ENCODE measurements at regions not wholly inside any gene's neighbourhood (a gene's known extent, or its start where the extent isn't known, plus 50 kb on each side); places are given as distances from the start of the nearest gene placed in this dataset.

DNA sequence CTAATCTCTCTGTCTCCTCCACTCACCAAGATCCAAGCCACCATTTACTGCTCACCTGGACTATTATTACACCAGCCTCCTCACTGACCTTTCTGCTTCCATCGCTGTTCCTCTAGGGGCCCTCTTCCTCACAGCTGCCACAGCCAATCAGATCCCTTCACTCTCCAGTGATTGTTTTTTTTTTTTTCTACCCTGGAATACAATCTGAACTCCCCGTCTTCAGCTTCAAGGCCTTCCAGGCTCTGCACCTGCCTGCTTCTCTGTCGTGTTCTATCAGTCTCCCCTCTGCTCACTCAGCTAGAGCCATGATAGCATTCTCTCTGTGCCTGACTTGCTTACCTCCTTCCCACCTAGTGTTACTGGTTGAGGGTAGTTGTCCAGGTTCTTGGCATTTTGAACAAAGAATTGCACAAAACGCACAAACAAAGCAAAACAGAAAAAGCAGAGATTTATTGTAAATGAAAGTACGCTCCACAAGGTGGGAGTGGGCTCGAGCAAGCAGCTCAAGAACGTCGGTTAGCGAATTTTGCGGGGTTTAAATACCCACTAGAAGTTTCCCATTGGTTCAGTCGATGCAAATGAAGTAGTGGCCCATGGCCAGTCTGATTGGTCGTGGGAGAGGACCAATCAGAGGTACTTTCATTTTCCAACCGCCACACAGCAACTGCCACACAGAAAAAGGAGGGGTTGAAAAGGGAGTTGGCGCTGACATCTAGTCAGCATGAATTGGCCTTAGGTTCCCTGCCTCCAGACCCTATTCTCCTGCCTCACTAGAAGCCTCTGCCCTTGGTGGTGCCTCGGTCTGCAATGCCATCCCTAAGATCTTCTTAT lies 188.9 kb downstream of the TLE3 start:
- peaks cover 4% of the 10 kb centered on the region for H3K9me3 Mint-ChIP-seq
- no peaks in the 10 kb centered on the region for H3K36me3 Mint-ChIP-seq (ENCODE audit: low read depth)

DNA sequence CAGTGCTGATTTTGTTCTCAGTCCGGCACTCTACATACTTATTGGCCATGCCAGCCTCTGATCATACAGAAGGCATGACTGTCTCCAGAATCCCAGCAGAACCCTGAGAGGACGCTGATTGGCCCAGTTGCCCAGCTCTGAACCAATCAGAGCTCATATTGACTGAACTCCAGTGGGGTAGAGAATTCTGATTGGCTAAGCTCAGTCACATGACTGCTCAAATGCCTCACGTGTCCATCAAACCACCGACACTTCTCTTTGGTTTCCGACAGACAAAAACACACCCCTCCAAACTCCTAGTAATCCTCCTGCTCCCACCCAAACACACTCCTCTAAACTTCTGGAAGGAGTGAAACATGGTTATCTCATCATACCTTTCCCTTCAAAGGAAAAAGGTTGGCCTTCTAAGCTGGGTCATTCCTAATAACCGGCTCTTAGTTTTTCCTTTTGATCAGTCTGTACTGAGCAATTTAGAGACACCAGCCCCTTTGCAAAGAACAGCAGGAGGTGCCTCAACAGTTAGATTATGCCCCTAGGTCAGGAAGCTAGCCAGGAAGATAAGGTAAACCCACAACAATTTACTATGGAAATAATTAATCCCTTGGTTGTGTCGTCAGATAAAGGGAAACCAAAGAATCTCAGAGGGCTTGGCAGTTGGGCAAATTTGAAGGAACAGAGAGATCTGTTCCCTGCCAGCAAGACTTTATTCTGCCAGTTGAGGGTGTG lies 187.8 kb downstream of the TLE3 start:
- H3K9me3 Mint-ChIP-seq, result peaks cover 4% of the 10 kb centered on the region
- no peak overlapping the region for H3K4me3 Mint-ChIP-seq
- intact Hi-C loops (cut with micrococcal nuclease), result no loop called here
- H3K4me1 Mint-ChIP-seq, result no peaks in the 10 kb centered on the region
- DNase-seq, result no peak
- no peaks in the 10 kb centered on the region for H3K36me3 Mint-ChIP-seq (ENCODE audit: low read depth)
- H3K27me3 Mint-ChIP-seq, result peaks cover 4% of the 10 kb centered on the region
- no peak overlapping the region for H3K27ac Mint-ChIP-seq

More for the DNA sequence above, 188.9 kb downstream of the TLE3 start:
- Mint-ChIP-seq H3K4me1 (no peaks in the 10 kb centered on the region), H3K27ac (no peak overlapping the region), H3K27me3 (peaks cover 4% of the 10 kb centered on the region), H3K4me3 (no peak overlapping the region)
- intact Hi-C loops (cut with micrococcal nuclease), result no loop called here
- DNase-seq, result no peak

DNA sequence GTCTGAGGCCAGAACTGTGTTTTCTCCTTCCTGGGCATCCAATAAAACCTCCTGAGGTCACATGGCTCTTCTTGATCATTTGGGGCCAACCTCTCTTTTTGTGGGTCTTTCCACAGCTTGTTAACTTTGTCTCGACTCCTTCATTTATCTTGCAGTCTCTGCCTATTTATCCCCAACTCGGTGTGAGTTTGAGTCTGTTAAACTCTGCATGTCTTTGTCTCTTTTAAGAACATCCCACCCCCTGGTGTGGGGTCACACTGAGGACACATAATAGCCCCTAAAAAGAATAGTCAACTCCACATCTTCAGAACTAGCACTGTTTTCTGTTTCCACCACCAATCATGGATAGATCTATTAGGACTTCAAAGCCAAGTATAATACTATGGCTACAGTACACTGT lies 187.2 kb downstream of the TLE3 start:
- H3K4me3 Mint-ChIP-seq, result no peak overlapping the region
- H3K36me3 Mint-ChIP-seq (ENCODE audit: low read depth), result no peaks in the 10 kb centered on the region
- no peak for DNase-seq
- no peak overlapping the region for H3K27ac Mint-ChIP-seq
- no peaks in the 10 kb centered on the region for H3K4me1 Mint-ChIP-seq
- H3K9me3 Mint-ChIP-seq, result peaks cover 4% of the 10 kb centered on the region
- peaks cover 4% of the 10 kb centered on the region for H3K27me3 Mint-ChIP-seq
- intact Hi-C loops (cut with micrococcal nuclease), result no loop called here

DNA sequence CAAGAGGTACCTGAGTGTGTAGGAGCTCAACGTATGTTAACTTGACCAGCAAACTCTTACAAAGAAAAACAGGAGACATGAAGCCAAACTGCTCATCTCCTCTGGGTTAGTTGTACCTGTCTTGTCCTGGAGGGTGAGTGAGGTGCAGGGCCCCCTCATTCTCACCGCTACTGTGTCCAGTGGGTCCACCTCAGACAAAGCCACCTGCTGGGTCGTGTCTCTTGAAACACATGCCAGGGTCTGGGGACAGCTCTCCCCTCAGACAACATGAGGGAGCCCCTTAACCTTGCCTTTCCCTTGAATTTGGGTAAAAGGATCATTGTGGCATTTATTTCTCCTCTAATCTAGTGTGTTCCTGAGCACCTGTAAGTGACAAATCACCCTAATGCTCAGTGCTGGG lies 185.6 kb downstream of the TLE3 start:
- peaks cover 4% of the 10 kb centered on the region for H3K9me3 Mint-ChIP-seq
- no peaks in the 10 kb centered on the region for H3K36me3 Mint-ChIP-seq (ENCODE audit: low read depth)
- H3K27ac Mint-ChIP-seq, result no peak overlapping the region
- intact Hi-C loops (cut with micrococcal nuclease), result no loop called here
- peaks cover 4% of the 10 kb centered on the region for H3K27me3 Mint-ChIP-seq
- no peak overlapping the region for H3K4me3 Mint-ChIP-seq
- DNase-seq, result no peak
- no peaks in the 10 kb centered on the region for H3K4me1 Mint-ChIP-seq

DNA sequence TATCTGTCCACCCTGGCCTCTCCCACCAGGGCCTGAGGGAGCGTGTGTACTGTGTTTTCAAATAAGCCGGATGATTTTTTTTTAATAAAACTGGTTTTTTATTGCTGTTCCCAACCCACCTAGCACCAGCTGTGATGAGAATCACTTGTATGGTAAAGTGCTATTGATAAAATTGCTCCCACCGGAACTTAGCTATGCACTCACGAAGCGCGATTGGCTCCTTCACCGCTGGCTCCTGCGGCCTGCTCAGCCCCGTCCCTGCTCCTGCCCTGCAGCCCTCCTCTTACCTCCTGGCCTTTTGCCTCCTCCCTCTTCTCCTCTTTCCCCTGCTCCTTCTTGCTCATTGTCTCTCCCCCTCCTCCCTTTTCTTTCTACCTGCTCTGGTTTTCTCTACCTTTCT lies 183.7 kb downstream of the TLE3 start:
- intact Hi-C loops (cut with micrococcal nuclease), result no loop called here
- DNase-seq, result no peak
- Mint-ChIP-seq H3K9me3 (peaks cover 4% of the 10 kb centered on the region), H3K27me3 (peaks cover 7% of the 10 kb centered on the region), H3K4me3 (no peak overlapping the region), H3K27ac (no peak overlapping the region), H3K36me3 (ENCODE audit: low read depth) (no peaks in the 10 kb centered on the region), H3K4me1 (no peaks in the 10 kb centered on the region)

DNA sequence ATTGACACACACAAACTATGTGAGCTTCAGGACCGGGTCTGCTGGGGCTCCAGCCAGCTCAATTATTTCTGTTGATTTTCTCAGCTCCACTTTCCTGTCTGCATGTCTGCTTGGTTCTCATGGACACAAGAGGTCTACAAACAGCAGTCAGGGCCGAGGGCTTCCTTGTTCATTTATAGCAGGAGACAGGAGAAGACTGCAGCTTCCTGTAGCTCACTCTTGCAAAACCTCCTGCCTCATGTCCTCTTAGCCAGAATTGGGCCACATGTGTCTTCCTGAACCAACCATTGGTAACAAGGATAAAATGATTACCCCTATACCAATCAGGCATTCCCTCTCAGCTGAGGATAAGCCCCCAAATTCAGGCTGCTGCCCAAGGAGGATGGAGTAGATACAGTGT lies 182.8 kb downstream of the TLE3 start:
- no peaks in the 10 kb centered on the region for H3K36me3 Mint-ChIP-seq (ENCODE audit: low read depth)
- H3K4me1 Mint-ChIP-seq, result no peaks in the 10 kb centered on the region
- no peaks in the 10 kb centered on the region for H3K9me3 Mint-ChIP-seq
- no peak overlapping the region for H3K27ac Mint-ChIP-seq
- intact Hi-C loops (cut with micrococcal nuclease), result no loop called here
- no peak overlapping the region for H3K4me3 Mint-ChIP-seq
- peaks cover 6% of the 10 kb centered on the region for H3K27me3 Mint-ChIP-seq
- no peak for DNase-seq

DNA sequence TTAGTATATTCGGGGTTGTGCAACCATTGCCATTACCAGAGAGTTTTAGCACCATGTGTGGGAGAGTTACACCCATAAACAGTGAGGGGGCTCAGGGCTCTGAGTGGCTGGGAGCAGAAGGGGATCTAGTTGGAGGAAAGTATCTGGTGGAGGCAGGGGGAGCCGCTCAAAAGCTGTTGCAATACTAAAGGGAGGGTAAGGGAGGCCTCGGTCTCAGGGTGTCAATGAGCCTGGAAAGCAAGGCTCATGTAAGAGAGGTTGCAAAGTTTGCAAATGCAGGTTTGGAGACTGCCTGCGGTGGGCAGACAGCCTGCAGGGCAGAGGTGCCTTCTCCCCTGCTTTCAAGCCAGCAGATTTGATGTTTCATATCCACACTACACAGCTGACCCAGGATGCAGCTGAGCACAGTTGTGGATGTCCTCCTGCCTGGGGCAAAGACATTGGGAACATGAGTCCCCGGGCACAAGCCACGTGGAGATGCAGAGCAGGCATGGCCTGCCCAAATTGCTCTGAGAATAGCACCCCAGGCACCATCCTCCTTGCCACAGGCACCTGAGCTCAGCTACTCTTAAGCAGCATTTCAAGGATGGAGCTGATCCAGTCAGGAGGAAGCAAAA lies 181.4 kb downstream of the TLE3 start:
- Mint-ChIP-seq H3K27me3 (peaks cover 3% of the 10 kb centered on the region), H3K27ac (no peak overlapping the region), H3K9me3 (peaks cover 1% of the 10 kb centered on the region), H3K4me3 (no peak overlapping the region), H3K36me3 (ENCODE audit: low read depth) (no peaks in the 10 kb centered on the region), H3K4me1 (no peaks in the 10 kb centered on the region)
- intact Hi-C loops (cut with micrococcal nuclease), result no loop called here
- no peak for DNase-seq

DNA sequence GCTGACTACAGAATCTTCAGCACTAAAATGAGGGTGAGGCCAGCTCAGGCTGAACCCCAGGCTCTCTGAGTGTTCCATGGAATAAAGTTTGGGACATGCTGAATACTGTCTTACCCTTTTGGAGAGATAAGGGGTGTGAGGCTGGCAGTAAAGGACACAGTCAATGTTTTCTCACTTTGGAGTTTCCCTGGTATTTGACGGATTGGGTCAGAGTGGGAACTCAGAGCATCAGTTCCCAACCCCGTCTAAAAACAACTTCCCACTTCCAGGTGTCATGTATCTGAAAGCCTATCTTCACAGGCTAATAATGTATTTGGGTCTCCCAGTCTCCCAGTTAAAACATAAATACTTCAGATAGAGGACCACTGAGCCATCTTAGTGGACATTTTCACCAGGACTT lies 180.7 kb downstream of the TLE3 start:
- no peak overlapping the region for H3K4me3 Mint-ChIP-seq
- H3K36me3 Mint-ChIP-seq (ENCODE audit: low read depth), result no peaks in the 10 kb centered on the region
- peaks cover 5% of the 10 kb centered on the region for H3K9me3 Mint-ChIP-seq
- H3K4me1 Mint-ChIP-seq, result no peaks in the 10 kb centered on the region
- intact Hi-C loops (cut with micrococcal nuclease), result no loop called here
- peaks cover 5% of the 10 kb centered on the region for H3K27me3 Mint-ChIP-seq
- no peak for DNase-seq
- H3K27ac Mint-ChIP-seq, result no peak overlapping the region

DNA sequence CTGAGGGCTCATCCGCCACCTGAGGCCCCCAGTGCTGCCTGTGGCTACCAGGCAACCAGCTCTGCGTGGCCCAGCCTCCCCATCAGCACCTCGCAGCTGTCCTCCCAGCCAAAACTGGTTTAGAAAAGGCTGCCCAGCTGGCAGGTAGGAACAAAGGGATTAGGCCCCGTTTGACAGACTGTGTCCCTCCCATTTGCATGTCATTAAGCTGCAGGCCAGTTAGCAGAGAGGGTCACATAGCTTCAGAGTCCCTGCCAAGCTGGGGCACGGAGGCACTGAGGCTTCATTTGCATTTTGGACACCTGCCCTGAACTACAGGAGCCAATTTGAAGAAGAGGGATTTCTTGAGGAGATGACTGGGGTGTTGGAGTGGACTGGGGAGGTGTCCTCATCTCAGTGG lies 177.9 kb downstream of the TLE3 start:
- Mint-ChIP-seq H3K27ac (no peak overlapping the region), H3K4me1 (no peaks in the 10 kb centered on the region), H3K36me3 (ENCODE audit: low read depth) (no peaks in the 10 kb centered on the region), H3K9me3 (peaks cover 22% of the 10 kb centered on the region), H3K4me3 (no peak overlapping the region), H3K27me3 (peaks cover 15% of the 10 kb centered on the region)
- DNase-seq, result no peak
- intact Hi-C loops (cut with micrococcal nuclease), result no loop called here

DNA sequence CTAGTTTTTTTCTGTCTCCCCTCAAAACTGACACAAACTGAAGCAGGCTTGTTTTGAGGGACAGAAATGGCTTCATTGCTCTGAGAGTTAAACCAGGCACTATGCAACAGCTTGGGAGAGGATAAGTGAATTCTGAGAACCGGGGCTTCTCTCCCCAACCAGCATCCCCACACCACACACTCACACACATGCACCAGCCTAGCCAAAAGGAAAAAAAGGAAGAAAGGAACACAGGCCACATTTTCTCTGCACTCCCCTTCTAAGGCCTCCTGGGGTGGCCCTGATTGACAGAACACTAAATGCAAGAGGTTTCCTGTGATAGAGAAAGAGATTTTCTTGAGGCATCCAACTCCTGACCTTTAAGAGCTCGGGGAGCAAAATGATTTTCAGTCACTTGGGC lies 177.5 kb downstream of the TLE3 start:
- H3K4me1 Mint-ChIP-seq, result no peaks in the 10 kb centered on the region
- peaks cover 15% of the 10 kb centered on the region for H3K27me3 Mint-ChIP-seq
- no peak for DNase-seq
- intact Hi-C loops (cut with micrococcal nuclease), result no loop called here
- H3K36me3 Mint-ChIP-seq (ENCODE audit: low read depth), result no peaks in the 10 kb centered on the region
- peaks cover 23% of the 10 kb centered on the region for H3K9me3 Mint-ChIP-seq
- H3K27ac Mint-ChIP-seq, result no peak overlapping the region
- H3K4me3 Mint-ChIP-seq, result no peak overlapping the region

DNA sequence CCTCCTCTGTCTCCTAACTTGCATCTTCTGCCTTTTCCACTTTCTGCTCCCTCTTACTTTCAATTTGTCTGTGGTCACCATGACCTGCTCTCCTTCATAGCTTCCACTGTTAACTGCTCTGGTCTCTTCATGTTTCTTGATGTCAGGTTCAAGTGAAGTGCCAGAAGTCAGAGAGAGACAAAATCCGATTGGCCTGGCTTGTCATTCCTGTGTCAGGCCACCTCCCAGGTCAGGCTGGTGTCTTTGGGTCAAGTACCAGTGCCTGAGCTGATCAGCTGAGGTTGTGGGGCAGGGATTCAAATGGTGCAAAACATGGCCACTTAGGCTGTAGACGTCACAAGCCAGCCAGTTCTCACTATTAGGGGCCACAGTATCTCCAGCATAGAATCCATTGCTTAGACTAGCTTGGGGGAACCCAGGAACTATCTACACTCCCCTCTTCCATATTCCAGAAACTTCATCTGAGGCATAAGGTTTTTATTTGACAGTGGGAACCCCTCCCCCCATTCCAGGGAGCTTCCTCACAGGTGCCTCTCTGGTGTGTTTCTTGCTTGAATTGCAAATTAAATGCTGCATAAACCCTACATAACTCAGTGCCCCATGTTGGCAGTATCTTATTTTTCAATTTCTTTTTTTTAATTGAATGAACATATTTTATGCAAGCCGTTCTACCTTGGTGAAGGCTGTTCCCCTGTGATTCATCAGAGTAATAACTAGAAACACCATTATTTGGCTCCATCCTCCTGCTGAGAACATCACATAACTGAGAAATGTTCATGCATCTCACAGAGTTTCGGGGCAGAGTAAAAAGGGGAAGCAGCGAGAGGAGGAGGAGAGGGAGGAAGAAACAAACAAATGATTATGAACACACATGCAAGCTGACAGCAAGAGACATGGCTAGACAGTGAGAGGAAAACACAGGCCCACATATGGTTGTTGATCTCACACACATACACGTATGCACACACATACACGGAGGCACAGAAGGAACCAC lies 175.8 kb downstream of the TLE3 start:
- Mint-ChIP-seq H3K36me3 (ENCODE audit: low read depth) (no peaks in the 10 kb centered on the region), H3K27ac (no peak overlapping the region), H3K4me3 (no peak overlapping the region), H3K9me3 (peaks cover 23% of the 10 kb centered on the region), H3K4me1 (no peaks in the 10 kb centered on the region), H3K27me3 (peaks cover 15% of the 10 kb centered on the region)
- no peak for DNase-seq
- intact Hi-C loops (cut with micrococcal nuclease), result no loop called here

DNA sequence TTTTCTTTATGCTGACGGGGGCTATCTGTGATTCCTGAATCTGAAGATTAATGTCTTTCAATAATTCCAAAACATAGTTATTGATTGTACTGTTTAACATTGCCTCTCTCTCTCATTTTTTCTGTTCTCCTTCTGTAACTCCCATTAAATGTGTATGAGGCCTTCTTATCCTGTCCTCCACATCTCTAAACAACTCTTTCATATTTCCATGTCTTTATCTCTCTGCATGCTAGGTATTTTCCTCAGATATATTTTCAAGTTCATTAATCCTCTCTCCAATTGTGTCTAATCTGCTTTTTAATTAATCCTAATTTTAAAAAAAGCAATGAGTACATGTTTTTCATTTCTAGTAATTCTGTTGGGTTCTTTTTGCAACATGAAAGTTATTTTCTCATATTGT lies 173.2 kb downstream of the TLE3 start:
- DNase-seq, result no peak
- Mint-ChIP-seq H3K9me3 (peaks cover 34% of the 10 kb centered on the region), H3K27me3 (peaks cover 12% of the 10 kb centered on the region), H3K36me3 (ENCODE audit: low read depth) (no peaks in the 10 kb centered on the region), H3K4me1 (no peaks in the 10 kb centered on the region), H3K27ac (no peak overlapping the region), H3K4me3 (no peak overlapping the region)
- intact Hi-C loops (cut with micrococcal nuclease), result no loop called here

DNA sequence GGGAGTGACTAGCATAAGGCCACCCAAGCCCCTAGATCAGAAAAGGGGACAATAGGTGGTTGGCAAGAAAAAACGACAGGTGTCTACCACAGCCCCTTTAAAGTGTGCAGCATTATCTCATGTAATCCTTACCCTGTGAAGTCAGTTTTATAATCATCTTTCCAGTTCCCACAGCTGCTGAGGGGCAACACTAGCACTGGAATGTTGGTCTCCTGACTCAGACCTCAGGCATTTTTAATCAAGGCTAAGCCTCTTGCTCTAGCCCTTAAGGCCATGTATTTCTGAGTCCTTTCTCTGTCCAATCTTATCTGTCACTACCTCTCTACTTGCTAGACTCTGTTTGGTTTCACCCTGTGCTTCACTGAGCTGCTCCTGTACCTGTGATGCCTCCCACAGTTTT lies 171.7 kb downstream of the TLE3 start:
- Mint-ChIP-seq H3K27me3 (peaks cover 12% of the 10 kb centered on the region), H3K27ac (no peak overlapping the region), H3K36me3 (ENCODE audit: low read depth) (no peaks in the 10 kb centered on the region), H3K4me3 (no peak overlapping the region), H3K9me3 (peaks cover 37% of the 10 kb centered on the region), H3K4me1 (no peaks in the 10 kb centered on the region)
- no peak for DNase-seq
- intact Hi-C loops (cut with micrococcal nuclease), result no loop called here

Data from activated CD4-positive, alpha-beta T cell treated with anti-CD3 and anti-CD28 coated beads, Interleukin-2, amount 10 ng/mL, durations not matched to agents 24 days and 14 days (primary cell).